HG03460 (cell line): ENCODE measurements at regions not wholly inside any gene's neighbourhood (a gene's known extent, or its start where the extent isn't known, plus 50 kb on each side); places are given as distances from the start of the nearest gene placed in this dataset.

ENCODE experiments used
- ATAC-seq: cut with Tn5 transposase; IDR thresholded peaks from one replicate; pipeline ENCODE4 v1.9.1; 2021; ENCODE audit not compliant: unreplicated experiment

- ATAC-seq, result no peak
These were observed 590.4 kb downstream of the TBC1D4 start for GRCh38 chr13:74891610-74892009.

GRCh38 chr13:74889321-74889720 is 592.6 kb downstream of the TBC1D4 start:
- ATAC-seq, result no peak

DNA sequence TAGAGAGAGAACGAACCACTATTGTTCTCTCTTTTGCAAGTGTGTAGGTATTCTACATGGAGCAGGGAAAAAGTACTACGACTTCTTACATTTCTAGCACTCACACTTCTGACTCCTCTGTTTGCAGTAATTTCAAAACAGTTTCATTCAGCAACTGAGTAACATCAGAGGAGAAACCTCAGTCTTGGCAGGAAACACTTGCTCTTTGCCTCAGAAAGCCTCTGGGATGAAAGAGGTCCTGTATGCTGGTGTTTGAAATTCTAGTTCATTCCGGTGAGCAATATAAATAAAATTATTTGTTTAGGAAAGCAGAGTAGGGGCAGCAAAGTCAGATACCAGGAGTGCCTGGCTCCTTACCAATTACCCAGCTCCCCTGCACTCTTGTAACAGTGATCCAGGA is 595.5 kb downstream of the TBC1D4 start:
- no peak for ATAC-seq

- no peak for ATAC-seq
These were observed 598.1 kb downstream of the TBC1D4 start for GRCh38 chr13:74883834-74884233.

DNA sequence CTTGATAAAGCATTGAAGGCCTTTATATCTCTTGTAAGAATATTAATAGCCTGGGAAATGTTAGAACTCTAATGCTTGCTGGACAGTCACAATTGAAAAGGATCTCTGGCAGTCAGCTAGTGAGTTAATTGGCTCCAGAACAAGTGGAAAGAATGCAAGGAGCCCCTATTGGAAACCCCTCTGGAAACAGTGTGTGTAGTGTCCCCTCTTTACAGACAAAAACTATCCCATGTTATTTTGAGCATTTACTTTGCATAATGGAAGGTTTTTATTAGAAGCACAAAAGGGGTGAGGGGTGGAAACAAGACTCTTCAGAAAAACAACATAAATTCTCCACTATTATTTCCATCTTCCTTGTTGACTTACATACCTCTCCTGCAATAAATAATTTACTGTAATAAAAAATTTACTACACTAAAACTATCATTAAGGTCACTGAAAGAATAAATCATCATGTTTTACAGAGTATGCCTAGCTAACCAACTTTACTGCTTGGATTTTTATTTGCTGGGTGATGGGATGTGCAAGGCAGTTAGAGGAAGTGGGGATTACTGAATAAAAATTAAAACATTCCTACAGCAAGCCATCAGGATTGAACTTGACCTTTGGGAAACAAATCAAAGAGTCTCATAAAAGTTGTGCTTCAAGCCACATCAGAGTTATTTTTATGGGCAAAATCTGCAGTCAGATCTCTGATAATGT is 610.4 kb downstream of the TBC1D4 start:
- ATAC-seq, result no peak

GRCh38 chr13:74870865-74871264 is 611.1 kb downstream of the TBC1D4 start:
- no peak for ATAC-seq

GRCh38 chr13:74869846-74870245 is 612.1 kb downstream of the TBC1D4 start:
- no peak for ATAC-seq

GRCh38 chr13:74868049-74868448 is 613.9 kb downstream of the TBC1D4 start:
- no peak for ATAC-seq

GRCh38 chr13:74867460-74867859 is 614.5 kb downstream of the TBC1D4 start:
- no peak for ATAC-seq

DNA sequence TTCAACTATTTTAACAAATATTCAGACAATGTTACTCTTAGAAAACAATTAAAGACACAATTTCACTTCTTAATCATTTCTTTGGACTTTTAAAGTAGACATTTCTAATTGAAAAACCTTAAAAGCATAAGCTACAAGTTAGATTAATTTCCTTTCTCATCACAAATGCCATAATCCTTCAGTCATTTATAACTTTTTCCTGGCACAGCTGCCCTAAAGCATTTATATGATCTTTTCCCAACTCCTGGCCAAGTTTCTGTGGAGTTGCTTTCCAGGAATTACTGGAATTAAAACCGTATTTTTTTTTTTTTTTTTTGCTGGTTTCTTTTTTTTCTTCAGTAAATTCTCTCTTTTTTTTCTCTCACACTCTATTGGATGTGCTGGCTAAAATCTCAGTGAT is 615.9 kb downstream of the TBC1D4 start:
- ATAC-seq, result no peak

DNA sequence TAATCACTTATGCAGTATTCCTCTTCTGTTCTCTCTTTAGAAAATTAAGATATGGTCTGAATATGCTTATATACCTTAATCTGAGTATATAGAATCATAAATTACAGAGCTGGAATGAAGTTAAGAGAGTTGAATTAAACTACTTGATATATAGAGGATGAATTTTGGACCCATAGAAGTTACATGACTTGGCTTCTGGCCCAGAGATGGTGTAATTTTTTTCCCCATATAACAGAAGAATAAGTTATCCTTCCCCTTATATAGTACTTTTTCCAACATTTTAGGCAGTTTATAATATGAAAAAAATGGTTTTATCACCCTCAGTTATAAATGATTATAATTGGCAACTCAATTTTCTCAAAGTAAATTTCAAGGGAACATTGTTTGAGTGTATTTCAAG is 616.3 kb downstream of the TBC1D4 start:
- ATAC-seq, result no peak

GRCh38 chr13:74860789-74861188 is 621.2 kb downstream of the TBC1D4 start:
- ATAC-seq, result no peak

GRCh38 chr13:74850893-74851292 is 631.1 kb downstream of the TBC1D4 start:
- no peak for ATAC-seq

DNA sequence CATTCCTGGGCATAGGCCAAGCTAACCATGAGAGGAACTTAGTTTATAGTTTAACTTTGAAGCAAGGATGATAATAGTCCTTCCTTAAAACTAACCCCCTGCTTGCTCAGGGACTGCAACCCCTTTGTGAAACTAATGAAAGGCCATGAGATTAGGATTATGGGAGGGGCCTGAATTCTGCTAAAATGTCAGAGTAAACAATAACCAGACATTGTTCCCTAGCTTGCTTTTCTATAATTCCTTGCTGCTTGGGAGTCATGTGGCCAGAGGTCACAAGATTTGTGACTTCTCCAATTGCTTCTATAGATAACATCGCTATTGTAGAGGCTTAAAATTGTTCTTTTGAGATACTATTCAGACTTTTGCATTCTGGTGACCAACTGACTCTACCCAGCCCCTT is 634.0 kb downstream of the TBC1D4 start:
- no peak for ATAC-seq

GRCh38 chr13:74845806-74846205 is 636.2 kb downstream of the TBC1D4 start:
- no peak for ATAC-seq

- ATAC-seq, result no peak
These were observed 640.3 kb downstream of the TBC1D4 start for GRCh38 chr13:74841651-74842050.

GRCh38 chr13:74841123-74841522 is 640.8 kb downstream of the TBC1D4 start:
- no peak for ATAC-seq

DNA sequence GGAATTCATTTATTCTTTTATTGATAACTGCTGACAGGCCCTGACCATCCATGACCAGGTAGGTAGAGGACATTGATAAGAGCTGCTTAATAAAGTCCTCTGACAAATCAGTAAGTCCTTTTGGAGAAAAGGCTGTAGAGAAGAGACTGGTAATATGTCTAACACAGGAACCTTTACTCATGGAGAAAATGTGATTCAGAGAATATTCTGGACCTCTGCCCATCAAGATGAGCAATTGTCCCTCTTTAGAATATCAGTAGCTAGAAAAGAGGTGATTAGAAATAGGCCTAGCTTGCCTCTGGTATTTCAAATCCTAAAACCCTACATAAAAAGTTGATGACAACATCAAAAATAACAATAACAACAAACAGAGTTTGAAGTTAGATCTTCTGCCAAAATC is 642.3 kb downstream of the TBC1D4 start:
- no peak for ATAC-seq

DNA sequence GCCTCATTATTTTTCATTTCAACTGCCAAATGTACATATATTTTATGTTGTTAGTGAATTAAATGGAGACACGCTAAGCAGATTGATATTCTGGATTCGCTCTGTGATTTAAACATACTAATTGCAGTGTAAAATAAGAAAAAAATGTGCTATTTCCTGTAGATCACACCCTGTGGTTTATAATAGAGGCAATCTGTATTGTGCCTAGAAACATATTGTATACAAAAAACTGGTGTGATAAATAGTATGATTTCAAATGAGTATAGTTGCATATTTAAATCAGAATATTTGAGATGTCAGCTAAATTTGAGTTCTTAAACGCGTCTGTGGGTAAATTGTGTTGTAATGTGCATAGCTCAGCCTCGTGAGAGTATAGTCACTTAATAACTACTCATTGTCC is 643.9 kb downstream of the TBC1D4 start:
- ATAC-seq, result no peak

GRCh38 chr13:74836628-74837027 is 645.3 kb downstream of the TBC1D4 start:
- no peak for ATAC-seq

DNA sequence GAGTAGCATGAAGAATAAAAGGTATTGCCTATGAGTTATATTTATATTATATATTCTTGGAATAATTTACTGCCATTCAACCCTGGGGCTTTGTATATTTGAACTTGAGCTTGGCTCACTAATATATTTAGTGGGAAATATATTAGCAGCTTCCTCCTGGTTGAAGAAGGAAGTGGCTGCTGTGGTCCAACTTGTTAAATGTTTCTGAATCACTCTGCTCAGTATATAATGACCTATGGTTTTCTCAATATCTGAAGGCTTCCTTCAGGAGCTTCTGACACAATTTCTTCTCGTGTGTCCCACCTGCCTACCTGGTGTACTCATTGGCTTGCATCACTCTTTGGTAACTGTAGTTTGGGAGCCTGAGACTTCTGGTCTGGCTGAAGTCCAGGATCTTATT is 646.4 kb downstream of the TBC1D4 start:
- ATAC-seq, result no peak

- no peak for ATAC-seq
These were observed 656.1 kb downstream of the TBC1D4 start for GRCh38 chr13:74825938-74826246.

DNA sequence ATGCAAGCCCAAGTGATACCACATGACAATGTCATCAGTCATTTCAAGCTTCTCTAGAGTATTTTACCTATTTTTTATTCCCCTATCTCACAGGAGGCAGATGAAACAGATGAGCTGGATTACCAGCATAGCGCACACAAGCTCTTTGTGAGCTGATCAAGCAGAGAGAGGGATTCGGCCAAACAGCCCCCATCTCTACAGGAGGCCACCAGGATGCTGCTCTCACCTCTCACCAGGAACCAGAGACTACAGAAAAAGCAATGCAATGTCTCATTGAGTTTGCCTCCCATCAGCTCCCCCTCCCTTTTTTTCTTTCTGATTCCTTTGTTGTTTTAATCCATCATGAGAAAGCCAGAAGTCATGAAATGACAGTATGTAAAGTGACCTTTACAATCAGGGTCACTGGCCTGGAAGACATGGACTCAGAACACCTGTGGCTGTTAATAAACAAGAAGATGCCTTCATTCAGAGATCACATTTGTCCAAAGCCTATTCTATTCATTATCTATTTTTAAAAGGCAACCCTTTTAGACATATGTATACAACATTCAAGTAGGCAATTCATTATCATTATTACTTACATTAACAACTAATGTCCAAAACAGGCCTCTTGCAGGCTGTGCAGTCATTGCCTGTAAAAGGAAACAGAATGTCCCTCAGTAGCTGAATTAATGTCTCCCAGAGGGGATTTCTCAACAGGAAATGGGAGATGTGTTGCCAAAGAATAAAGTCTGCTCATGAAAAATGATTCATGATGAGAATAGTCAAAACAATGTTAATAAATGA is 656.6 kb downstream of the TBC1D4 start:
- no peak for ATAC-seq
